Neural progenitor cell (in vitro differentiated cells): ENCODE measurements at regions not wholly inside any gene's neighbourhood (a gene's known extent, or its start where the extent isn't known, plus 50 kb on each side); places are given as distances from the start of the nearest gene placed in this dataset.
A peak's percentile ranks its signal among the peaks of the same experiment; 100 is the strongest.

Source experiments
- DNase-seq: peaks from one replicate; pipeline ENCODE4 v3.0.0-alpha.2; 2016; ENCODE audit warnings: low spot score
- H2AFZ ChIP-seq: fragments of 200-600 bp; sonication (generic); replicated peaks from 2 replicates; pipeline ENCODE4 v1.6.1; 2016; ENCODE audit warnings: antibody characterized with exemption
- H3F3A ChIP-seq: fragments of 200-600 bp; sonication (generic); 2 replicates; pipeline ENCODE4 v1.6.1; 2016; ENCODE audit warnings: antibody characterized with exemption, low read depth
- H3K27ac ChIP-seq: fragments of 200-600 bp; sonication (generic); 2 replicates; pipeline ENCODE4 v1.5.1; 2016; ENCODE audit warnings: mild to moderate bottlenecking
- H3K27me3 ChIP-seq: fragments of 200-600 bp; sonication (generic); 2 replicates; pipeline ENCODE4 v1.6.1; 2016; ENCODE audit warnings: mild to moderate bottlenecking, moderate library complexity
- H3K36me3 ChIP-seq: fragments of 200-600 bp; sonication (generic); 2 replicates; pipeline ENCODE4 v1.5.1; 2016
- H3K4me1 ChIP-seq: fragments of 200-600 bp; sonication (generic); 2 replicates; pipeline ENCODE4 v1.6.1; 2016; ENCODE audit warnings: mixed run types
- H3K4me2 ChIP-seq: fragments of 200-600 bp; sonication (generic); 2 replicates; pipeline ENCODE4 v1.6.1; 2016
- H3K4me3 ChIP-seq: fragments of 200-600 bp; sonication (generic); 2 replicates; pipeline ENCODE4 v1.5.1; 2016
- H3K79me2 ChIP-seq: fragments of 200-600 bp; sonication (generic); 2 replicates; pipeline ENCODE4 v1.6.1; 2016; ENCODE audit warnings: low read depth
- H3K9ac ChIP-seq: fragments of 200-600 bp; sonication (generic); 2 replicates; pipeline ENCODE4 v1.6.1; 2016
- H3K9me3 ChIP-seq: fragments of 200-600 bp; sonication (generic); 2 replicates; pipeline ENCODE4 v1.5.1; 2016; ENCODE audit warnings: low read depth
- H4K20me1 ChIP-seq: fragments of 200-600 bp; sonication (generic); 2 replicates; pipeline ENCODE4 v1.6.1; 2016; ENCODE audit warnings: low read depth
- H3K27ac Mint-ChIP-seq: 3 replicates; pipeline ENCODE4 v1.8.0; 2021; ENCODE audit warnings: mixed read lengths
- H3K27me3 Mint-ChIP-seq: 2 replicates; pipeline ENCODE4 v1.8.0; 2022; ENCODE audit warnings: low read depth, mild to moderate bottlenecking, inconsistent platforms, moderate library complexity, mixed read lengths; ENCODE audit not compliant: insufficient read depth
- H3K36me3 Mint-ChIP-seq: 3 replicates; pipeline ENCODE4 v1.8.0; 2021; ENCODE audit warnings: mixed read lengths
- H3K4me1 Mint-ChIP-seq: 3 replicates; pipeline ENCODE4 v1.8.0; 2021; ENCODE audit warnings: mixed read lengths
- H3K4me3 Mint-ChIP-seq: 3 replicates; pipeline ENCODE4 v1.8.0; 2021; ENCODE audit warnings: mild to moderate bottlenecking, moderate library complexity, mixed read lengths
- H3K9me3 Mint-ChIP-seq: 3 replicates; pipeline ENCODE4 v1.8.0; 2020; ENCODE audit warnings: mixed read lengths
- EZH2 ChIP-seq: fragments of 200-600 bp; sonication (generic); IDR thresholded peaks from 2 replicates; pipeline ENCODE4 v1.6.1; 2017; ENCODE audit warnings: antibody characterized with exemption, mild to moderate bottlenecking, moderate library complexity
- EZH2phosphoT487 ChIP-seq: fragments of 200-600 bp; sonication (generic); IDR thresholded peaks from 2 replicates; pipeline ENCODE4 v1.6.1; 2017; ENCODE audit warnings: antibody characterized with exemption
- TF ChIP-seq, protein P1 (sequence below): fragments of 200-600 bp; sonication (generic); IDR thresholded peaks from 2 replicates; pipeline ENCODE4 v1.5.1; 2017; ENCODE audit warnings: antibody characterized with exemption, mild to moderate bottlenecking

DNA sequence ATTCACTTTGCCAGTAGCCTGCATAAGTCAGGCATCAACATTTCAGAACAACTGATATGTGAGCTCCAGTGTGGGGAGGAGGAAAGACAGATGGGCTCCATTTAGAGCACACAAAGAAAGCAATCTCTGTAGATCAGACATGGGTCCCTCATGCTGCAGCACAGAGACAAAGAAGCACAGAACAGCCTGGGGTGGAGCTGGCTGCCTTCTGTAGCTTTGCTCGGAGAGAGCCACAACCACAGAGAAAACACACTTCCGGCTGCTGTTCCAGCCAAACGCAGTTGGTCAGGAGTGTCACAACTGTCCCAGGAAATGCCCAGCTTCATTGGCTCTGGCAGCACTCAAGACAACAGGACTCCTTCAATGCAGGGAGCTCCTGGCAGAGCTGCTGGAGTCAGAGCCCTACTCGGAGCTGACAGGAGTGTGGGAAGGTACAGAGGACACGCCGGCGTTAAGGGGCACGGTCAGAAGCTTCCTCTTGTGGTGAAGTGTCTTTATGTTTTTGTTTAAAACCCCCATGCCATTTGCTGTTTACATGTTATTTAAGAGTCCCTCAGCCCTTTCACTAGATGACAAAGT lies 494.4 kb downstream of the TCERG1L start:
- no peak for DNase-seq
- Mint-ChIP-seq H3K4me3 (no peak overlapping the region), H3K36me3 (no peaks in the 10 kb centered on the region), H3K9me3 (no peaks in the 10 kb centered on the region), H3K4me1 (no peaks in the 10 kb centered on the region), H3K27ac (no peak overlapping the region), H3K27me3 (peaks cover 3% of the 10 kb centered on the region)
- Histone ChIP-seq H4K20me1 (no peaks in the 10 kb centered on the region), H3K4me2 (no peak overlapping the region), H3K9ac (no peak overlapping the region), H2AFZ (peak overlapping the region; percentile 68), H3K9me3 (no peaks in the 10 kb centered on the region), H3F3A (no peaks in the 10 kb centered on the region), H3K4me3 (no peak overlapping the region), H3K36me3 (no peaks in the 10 kb centered on the region), H3K27ac (no peak overlapping the region), H3K27me3 (no peaks in the 10 kb centered on the region), H3K79me2 (no peaks in the 10 kb centered on the region), H3K4me1 (no peaks in the 10 kb centered on the region)
- TF ChIP-seq EZH2phosphoT487 (no peak), EZH2 (no peak)
- TF ChIP-seq, protein P1, sequence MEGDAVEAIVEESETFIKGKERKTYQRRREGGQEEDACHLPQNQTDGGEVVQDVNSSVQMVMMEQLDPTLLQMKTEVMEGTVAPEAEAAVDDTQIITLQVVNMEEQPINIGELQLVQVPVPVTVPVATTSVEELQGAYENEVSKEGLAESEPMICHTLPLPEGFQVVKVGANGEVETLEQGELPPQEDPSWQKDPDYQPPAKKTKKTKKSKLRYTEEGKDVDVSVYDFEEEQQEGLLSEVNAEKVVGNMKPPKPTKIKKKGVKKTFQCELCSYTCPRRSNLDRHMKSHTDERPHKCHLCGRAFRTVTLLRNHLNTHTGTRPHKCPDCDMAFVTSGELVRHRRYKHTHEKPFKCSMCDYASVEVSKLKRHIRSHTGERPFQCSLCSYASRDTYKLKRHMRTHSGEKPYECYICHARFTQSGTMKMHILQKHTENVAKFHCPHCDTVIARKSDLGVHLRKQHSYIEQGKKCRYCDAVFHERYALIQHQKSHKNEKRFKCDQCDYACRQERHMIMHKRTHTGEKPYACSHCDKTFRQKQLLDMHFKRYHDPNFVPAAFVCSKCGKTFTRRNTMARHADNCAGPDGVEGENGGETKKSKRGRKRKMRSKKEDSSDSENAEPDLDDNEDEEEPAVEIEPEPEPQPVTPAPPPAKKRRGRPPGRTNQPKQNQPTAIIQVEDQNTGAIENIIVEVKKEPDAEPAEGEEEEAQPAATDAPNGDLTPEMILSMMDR = no peak

DNA sequence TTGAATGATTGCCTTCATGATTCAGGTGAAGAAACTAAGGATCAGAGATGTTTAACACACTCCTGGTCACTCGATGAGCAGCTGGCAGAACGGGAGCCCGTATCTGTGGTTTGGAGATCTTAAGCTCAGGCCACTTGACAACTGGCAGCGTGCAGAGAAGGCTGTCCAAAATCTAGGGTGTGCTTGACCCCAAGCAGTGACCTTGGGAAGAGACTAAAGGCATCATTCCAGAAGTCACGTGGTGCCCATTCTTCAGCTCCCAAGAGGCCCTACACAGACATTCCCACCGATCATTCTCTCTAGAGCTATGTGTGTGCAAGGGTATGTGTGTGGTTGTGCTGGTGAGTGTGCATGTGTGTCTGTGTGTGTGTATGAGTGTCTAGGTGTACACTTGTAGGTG lies 493.8 kb downstream of the TCERG1L start:
- Mint-ChIP-seq H3K27me3 (peaks cover 3% of the 10 kb centered on the region), H3K4me1 (no peaks in the 10 kb centered on the region), H3K4me3 (no peak overlapping the region), H3K36me3 (no peaks in the 10 kb centered on the region), H3K9me3 (no peaks in the 10 kb centered on the region), H3K27ac (no peak overlapping the region)
- no peaks in the 10 kb centered on the region for H3K36me3 ChIP-seq
- DNase-seq = no peak
- no peaks in the 10 kb centered on the region for H3K9me3 ChIP-seq
- H2AFZ ChIP-seq = peak overlapping the region; percentile 68
- H3K9ac ChIP-seq = no peak overlapping the region
- no peaks in the 10 kb centered on the region for H3K4me1 ChIP-seq
- no peak for TF ChIP-seq EZH2phosphoT487
- no peak for TF ChIP-seq EZH2
- TF ChIP-seq, protein P1 = no peak
- no peaks in the 10 kb centered on the region for H3K27me3 ChIP-seq
- no peaks in the 10 kb centered on the region for H4K20me1 ChIP-seq
- H3K4me3 ChIP-seq = no peak overlapping the region
- H3K27ac ChIP-seq = no peak overlapping the region
- no peak overlapping the region for H3K4me2 ChIP-seq
- no peaks in the 10 kb centered on the region for H3F3A ChIP-seq
- no peaks in the 10 kb centered on the region for H3K79me2 ChIP-seq

DNA sequence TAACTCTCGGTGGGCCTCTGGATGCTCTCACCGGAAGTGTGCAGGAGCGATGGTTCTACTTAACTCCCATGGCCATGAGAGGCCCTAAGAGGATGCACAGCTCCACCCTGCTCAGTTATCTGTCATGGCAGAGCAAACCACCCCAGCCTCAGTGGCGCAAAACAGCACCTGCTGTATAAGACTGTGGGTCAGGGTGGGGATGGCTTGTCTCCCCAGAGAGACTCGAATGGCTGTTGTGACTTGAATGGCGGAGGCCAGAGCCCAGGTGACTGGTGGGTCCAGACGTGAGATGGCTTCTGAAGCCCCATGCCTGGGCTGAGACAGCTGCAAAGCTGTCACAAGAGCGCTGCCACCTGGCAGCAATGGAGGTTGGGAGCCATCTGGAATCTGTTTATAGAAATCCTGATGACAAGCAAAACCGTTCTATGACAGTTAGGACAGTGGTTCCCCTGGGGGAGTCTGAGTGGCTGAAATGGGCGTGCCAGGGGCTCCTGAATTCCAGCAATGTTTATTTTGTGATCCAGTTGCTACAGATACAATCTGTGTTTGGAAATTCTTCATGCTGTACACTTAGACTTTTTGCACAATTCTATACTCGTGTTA lies 490.5 kb downstream of the TCERG1L start:
- H3K27me3 ChIP-seq = no peaks in the 10 kb centered on the region
- no peak for TF ChIP-seq EZH2
- TF ChIP-seq, protein P1 = no peak
- no peak for TF ChIP-seq EZH2phosphoT487
- no peaks in the 10 kb centered on the region for H3K36me3 ChIP-seq
- Mint-ChIP-seq H3K9me3 (peaks cover 4% of the 10 kb centered on the region), H3K4me3 (no peak overlapping the region), H3K36me3 (no peaks in the 10 kb centered on the region), H3K4me1 (no peaks in the 10 kb centered on the region), H3K27ac (no peak overlapping the region), H3K27me3 (peaks cover 5% of the 10 kb centered on the region)
- no peaks in the 10 kb centered on the region for H3F3A ChIP-seq
- no peaks in the 10 kb centered on the region for H3K9me3 ChIP-seq
- H3K4me1 ChIP-seq = no peaks in the 10 kb centered on the region
- no peak overlapping the region for H3K27ac ChIP-seq
- no peak overlapping the region for H3K4me2 ChIP-seq
- DNase-seq = no peak
- H3K79me2 ChIP-seq = no peaks in the 10 kb centered on the region
- H2AFZ ChIP-seq = no peak overlapping the region
- no peak overlapping the region for H3K9ac ChIP-seq
- no peak overlapping the region for H3K4me3 ChIP-seq
- H4K20me1 ChIP-seq = no peaks in the 10 kb centered on the region
